GM15510 (cell line): ENCODE measurements at regions not wholly inside any gene's neighbourhood (a gene's known extent, or its start where the extent isn't known, plus 50 kb on each side); places are given as distances from the start of the nearest gene placed in this dataset.

ENCODE experiments used
- POLR2A ChIP-seq: IDR thresholded peaks from 3 replicates; pipeline ENCODE4 v1.6.1; 2011; ENCODE audit warnings: borderline replicate concordance; ENCODE audit not compliant: insufficient read length; ENCODE audit errors: extremely low read depth

GRCh38 chr9:89923961-89924504, 319.2 kb downstream of the GADD45G start:
- no peak for TF ChIP-seq POLR2A

- TF ChIP-seq POLR2A = no peak
These were observed 319.8 kb downstream of the GADD45G start for GRCh38 chr9:89924611-89925010.

- no peak for TF ChIP-seq POLR2A
These were observed 321.4 kb downstream of the GADD45G start for GRCh38 chr9:89926167-89926566.

GRCh38 chr9:89926691-89927220, 321.9 kb downstream of the GADD45G start:
- TF ChIP-seq POLR2A = no peak

- no peak for TF ChIP-seq POLR2A
These were observed 323.3 kb downstream of the GADD45G start for GRCh38 chr9:89928106-89928505.

GRCh38 chr9:89928521-89929275, 323.9 kb downstream of the GADD45G start:
- TF ChIP-seq POLR2A = no peak

GRCh38 chr9:89929315-89929672, 324.5 kb downstream of the GADD45G start:
- no peak for TF ChIP-seq POLR2A

GRCh38 chr9:89929673-89930480, 325.1 kb downstream of the GADD45G start:
- TF ChIP-seq POLR2A = no peak

- no peak for TF ChIP-seq POLR2A
These were observed 328.8 kb downstream of the GADD45G start for GRCh38 chr9:89933578-89933977.

- TF ChIP-seq POLR2A = no peak
These were observed 330.3 kb downstream of the GADD45G start for GRCh38 chr9:89935115-89935514.

- no peak for TF ChIP-seq POLR2A
These were observed 331.0 kb downstream of the GADD45G start for GRCh38 chr9:89935801-89936200.

- TF ChIP-seq POLR2A = no peak
These were observed 332.2 kb downstream of the GADD45G start for GRCh38 chr9:89937051-89937450.

GRCh38 chr9:89939181-89939580, 334.4 kb downstream of the GADD45G start:
- TF ChIP-seq POLR2A = no peak

- no peak for TF ChIP-seq POLR2A
These were observed 334.9 kb downstream of the GADD45G start for GRCh38 chr9:89939626-89940292.

GRCh38 chr9:89940625-89941024, 335.8 kb downstream of the GADD45G start:
- TF ChIP-seq POLR2A = no peak

- no peak for TF ChIP-seq POLR2A
These were observed 337.1 kb downstream of the GADD45G start for GRCh38 chr9:89941875-89942274.

GRCh38 chr9:89942643-89943042, 337.8 kb downstream of the GADD45G start:
- TF ChIP-seq POLR2A = no peak
